ENCODE measurements at regions not wholly inside any gene's neighbourhood (a gene's known extent, or its start where the extent isn't known, plus 50 kb on each side); places are given as distances from the start of the nearest gene placed in this dataset.

- Histone ChIP-seq H3K9me3 (no peaks in the 10 kb centered on the region), H3K4me3 (no peak overlapping the region), H3K27ac (peak overlapping the region in 1 of 12 donors; percentile 3), H3K4me1 (peaks cover 0 to 38% (median 16%) of the 10 kb centered on the region in 12 donors), H3K27me3 (no peaks in the 10 kb centered on the region), H3K36me3 (peaks cover 0 to 20% (median 4%) of the 10 kb centered on the region in 9 donors)
- no peak for DNase-seq
- 79 to 92% (median 87%) methylated on average over 14 of the region's 14 CpGs for WGBS, 4 donors
- intact Hi-C loops (cut with DNase I), result no loop called here
- TF ChIP-seq, protein P1, sequence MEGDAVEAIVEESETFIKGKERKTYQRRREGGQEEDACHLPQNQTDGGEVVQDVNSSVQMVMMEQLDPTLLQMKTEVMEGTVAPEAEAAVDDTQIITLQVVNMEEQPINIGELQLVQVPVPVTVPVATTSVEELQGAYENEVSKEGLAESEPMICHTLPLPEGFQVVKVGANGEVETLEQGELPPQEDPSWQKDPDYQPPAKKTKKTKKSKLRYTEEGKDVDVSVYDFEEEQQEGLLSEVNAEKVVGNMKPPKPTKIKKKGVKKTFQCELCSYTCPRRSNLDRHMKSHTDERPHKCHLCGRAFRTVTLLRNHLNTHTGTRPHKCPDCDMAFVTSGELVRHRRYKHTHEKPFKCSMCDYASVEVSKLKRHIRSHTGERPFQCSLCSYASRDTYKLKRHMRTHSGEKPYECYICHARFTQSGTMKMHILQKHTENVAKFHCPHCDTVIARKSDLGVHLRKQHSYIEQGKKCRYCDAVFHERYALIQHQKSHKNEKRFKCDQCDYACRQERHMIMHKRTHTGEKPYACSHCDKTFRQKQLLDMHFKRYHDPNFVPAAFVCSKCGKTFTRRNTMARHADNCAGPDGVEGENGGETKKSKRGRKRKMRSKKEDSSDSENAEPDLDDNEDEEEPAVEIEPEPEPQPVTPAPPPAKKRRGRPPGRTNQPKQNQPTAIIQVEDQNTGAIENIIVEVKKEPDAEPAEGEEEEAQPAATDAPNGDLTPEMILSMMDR (IDR thresholded peaks at IDR 0.05), result no peak
- ATAC-seq, result no peak
Observed at GRCh38 chrX:10102046-10102704, 54.6 kb upstream of the CLCN4 start.

- Histone ChIP-seq H3K9me3 (no peaks in the 10 kb centered on the region), H3K4me1 (peaks cover 0 to 45% (median 20%) of the 10 kb centered on the region in 12 donors), H3K27me3 (no peaks in the 10 kb centered on the region), H3K4me3 (no peak overlapping the region), H3K36me3 (peaks cover 0 to 20% (median 4%) of the 10 kb centered on the region in 9 donors), H3K27ac (peak overlapping the region in 1 of 12 donors; percentile 3)
- intact Hi-C loops (cut with DNase I), result no loop called here
- WGBS, 4 donors, result 88 to 94% (median 91%) methylated on average over 8 of the region's 8 CpGs
- TF ChIP-seq POLR2A (IDR thresholded peaks at IDR 0.05), result no peak
- TF ChIP-seq, protein P1 (IDR thresholded peaks at IDR 0.05), result no peak
- ATAC-seq, result no peak
- no peak for DNase-seq
Observed at GRCh38 chrX:10103023-10103422, 53.8 kb upstream of the CLCN4 start.

- DNase-seq (no peak), ATAC-seq (peak; percentile 49 to 78 (median 74))
- no peak for TF ChIP-seq POLR2A (IDR thresholded peaks at IDR 0.05)
- TF ChIP-seq, protein P1 (IDR thresholded peaks at IDR 0.05), result no peak
- intact Hi-C loops (cut with DNase I), result loop anchor here in 1 of 10 donors (5.0 kb wide), 1 partner anchor 93 kb away; no protein-coding TSS in a partner anchor
- Histone ChIP-seq H3K36me3 (peaks cover 0 to 11% (median 4%) of the 10 kb centered on the region in 9 donors), H3K27ac (peak overlapping the region in 10 of 12 donors; percentile 18 to 71 (median 51)), H3K9me3 (no peaks in the 10 kb centered on the region), H3K4me3 (no peak overlapping the region), H3K4me1 (peaks cover 0 to 53% (median 21%) of the 10 kb centered on the region in 12 donors), H3K27me3 (no peaks in the 10 kb centered on the region)
- 60 to 79% (median 72%) methylated on average over 10 of the region's 10 CpGs for whole genome bisulfite sequencing, 4 donors
Observed at GRCh38 chrX:10104958-10105658, 51.7 kb upstream of the CLCN4 start.

- intact Hi-C loops (cut with DNase I), result loop anchor here in 1 of 10 donors (5.0 kb wide), 1 partner anchor 95 kb away; no protein-coding TSS in a partner anchor
- H3K27ac ChIP-seq, result peak overlapping the region in 3 of 12 donors; percentile 9 to 24 (median 12)
- 38 to 59% (median 54%) methylated on average over 10 of the region's 10 CpGs for WGBS, 4 donors
- no peaks in the 10 kb centered on the region for H3K9me3 ChIP-seq
- TF ChIP-seq, protein P1 (IDR thresholded peaks at IDR 0.05), result no peak
- no peak for TF ChIP-seq POLR2A (IDR thresholded peaks at IDR 0.05)
- H3K36me3 ChIP-seq, result peaks cover 0 to 6% (median 0%) of the 10 kb centered on the region in 9 donors
- no peak overlapping the region for H3K4me3 ChIP-seq
- peaks cover 0 to 64% (median 32%) of the 10 kb centered on the region in 12 donors for H3K4me1 ChIP-seq
- ATAC-seq (peak in 1 of 4 donors; percentile 21), DNase-seq (no peak)
- H3K27me3 ChIP-seq, result no peaks in the 10 kb centered on the region
Observed at GRCh38 chrX:10106806-10107205, 50.0 kb upstream of the CLCN4 start.

Data from heart left ventricle (tissue), 16 donors.